MM.1S (cell line): ENCODE measurements at regions not wholly inside any gene's neighbourhood (a gene's known extent, or its start where the extent isn't known, plus 50 kb on each side); places are given as distances from the start of the nearest gene placed in this dataset.

ENCODE experiments used
- CTCF ChIP-seq: fragments of 300-600 bp; sonication (generic); IDR thresholded peaks from 2 replicates; pipeline ENCODE4 v1.5.1; 2016; ENCODE audit warnings: antibody characterized with exemption, low read length, mixed read lengths
- EZH2 ChIP-seq: fragments of 300-600 bp; sonication (generic); optimal IDR thresholded peaks from 2 replicates; pipeline ENCODE3; 2017; ENCODE audit warnings: low read depth, mild to moderate bottlenecking, antibody characterized with exemption, low read length, mixed read lengths

DNA sequence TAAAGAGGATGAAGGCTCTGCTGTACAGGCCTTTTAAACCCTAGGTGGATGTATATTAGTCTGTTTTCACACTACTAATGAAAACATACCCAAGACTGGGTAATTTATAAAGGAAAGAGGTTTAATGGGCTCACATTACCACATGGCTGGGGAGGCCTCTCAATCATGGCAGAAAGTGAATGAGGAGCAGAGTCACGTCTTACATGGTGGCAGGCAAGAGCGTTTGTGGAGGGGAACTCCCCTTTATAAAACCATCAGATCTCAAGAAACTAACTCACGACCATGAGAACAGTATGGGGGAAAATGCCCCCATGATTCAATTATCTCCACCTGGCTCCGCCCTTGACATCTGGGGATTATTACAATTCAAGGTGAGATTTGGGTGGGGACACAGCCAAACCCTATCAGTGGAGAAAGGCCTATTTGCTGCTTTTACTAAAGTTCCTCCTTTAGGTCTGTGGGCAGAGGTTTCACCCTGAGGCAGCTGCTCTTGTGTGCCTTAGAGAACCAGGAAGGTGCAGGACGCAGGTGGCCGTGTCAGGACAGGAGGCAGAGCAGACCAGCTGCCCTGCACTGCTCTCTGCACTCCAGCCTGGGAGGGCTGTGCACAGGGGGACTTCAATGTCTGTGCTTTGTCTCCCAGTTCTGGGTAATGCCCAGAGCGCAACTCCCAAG is 178.8 kb upstream of the HDAC4 start:
- TF ChIP-seq CTCF (no peak), EZH2 (no peak)
